ENCODE measurements at regions not wholly inside any gene's neighbourhood (a gene's known extent, or its start where the extent isn't known, plus 50 kb on each side); places are given as distances from the start of the nearest gene placed in this dataset.
A peak's percentile ranks its signal among the peaks of the same experiment; 100 is the strongest.

DNA sequence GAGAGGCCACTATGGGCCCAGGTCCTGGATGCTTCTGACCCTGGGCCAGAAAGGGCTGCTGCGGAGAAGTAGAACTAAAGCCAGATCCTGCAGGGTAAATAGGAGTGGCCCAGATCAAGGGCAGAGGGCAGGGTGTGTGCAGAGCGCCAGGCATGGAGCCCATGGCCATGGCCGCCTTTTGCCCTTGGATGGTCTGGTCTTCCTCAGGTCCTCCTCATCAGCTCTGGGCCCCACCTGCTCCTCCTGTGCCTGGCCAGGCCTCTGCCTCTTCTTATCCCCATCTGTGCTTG is 277.6 kb downstream of the BRD1 start:
- Histone ChIP-seq H3K79me1 (ENCODE audit: low read depth, low read length) (no peaks in the 10 kb centered on the region), H4K91ac (ENCODE audit: low read depth, low read length, poor library complexity) (no peak overlapping the region), H4K8ac (ENCODE audit: low read depth, low read length) (no peak overlapping the region), H3K4me3 (ENCODE audit: low read length in 2 of 2) (no peak overlapping the region), H2BK12ac (ENCODE audit: low read length) (no peak overlapping the region), H3K4ac (ENCODE audit: low read length) (no peak overlapping the region), H3K27ac (replicated peaks; ENCODE audit: low read length) (no peak overlapping the region), H2AFZ (ENCODE audit: low read length) (no peak overlapping the region), H2AK5ac (ENCODE audit: low read depth, low read length) (no peak overlapping the region), H3K27me3 (ENCODE audit: control insufficient read depth in 3 of 3, insufficient read depth in 3 of 3, low read depth in 1 of 3, low read length in 3 of 3) (no peaks in the 10 kb centered on the region), H3K36me3 (replicated peaks in 1 of 2; ENCODE audit: control insufficient read depth in 2 of 2, insufficient read depth in 2 of 2, low read length in 2 of 2) (no peaks in the 10 kb centered on the region), H3K9ac (ENCODE audit: low read depth, low read length, poor library complexity) (no peak overlapping the region), H2BK15ac (ENCODE audit: low read length) (no peak overlapping the region), H2BK120ac (ENCODE audit: low read depth, low read length) (no peak overlapping the region), H3K9me3 (replicated peaks in 1 of 2; ENCODE audit: control insufficient read depth in 2 of 2, insufficient read depth in 1 of 2, low read depth in 1 of 2, low read length in 2 of 2) (peaks cover 0 to 9% of the 10 kb centered on the region in 2 donors), H2BK5ac (ENCODE audit: low read length) (peak overlapping the region; percentile 10), H3K4me2 (ENCODE audit: insufficient read depth, low read length, poor library complexity, severe bottlenecking) (no peak overlapping the region), H3K18ac (ENCODE audit: low read length) (no peak overlapping the region), H3K4me1 (ENCODE audit: control insufficient read depth in 2 of 2, insufficient read depth in 1 of 2, low read depth in 1 of 2, low read length in 2 of 2) (no peaks in the 10 kb centered on the region), H3K14ac (ENCODE audit: low read length) (no peak overlapping the region), H3K23ac (ENCODE audit: low read depth, low read length, poor library complexity) (no peak overlapping the region)
- DNase-seq (ENCODE audit: low spot score) = no peak
- WGBS, 2 donors (ENCODE audit: extremely low coverage in 2 of 2, insufficient read length in 2 of 2, insufficient replicate concordance in 1 of 2) = no CpG with 5 or more reads among the region's 3 CpGs

GRCh38 chr22:49549256-49550140 is 278.2 kb downstream of the BRD1 start:
- H3K4ac ChIP-seq (ENCODE audit: low read length) = no peak overlapping the region
- H3K79me1 ChIP-seq (ENCODE audit: low read depth, low read length) = no peaks in the 10 kb centered on the region
- peak overlapping the region; percentile 10 for H2BK5ac ChIP-seq (ENCODE audit: low read length)
- peaks cover 0 to 9% of the 10 kb centered on the region in 2 donors for H3K9me3 ChIP-seq (replicated peaks in 1 of 2; ENCODE audit: control insufficient read depth in 2 of 2, insufficient read depth in 1 of 2, low read depth in 1 of 2, low read length in 2 of 2)
- H2AK5ac ChIP-seq (ENCODE audit: low read depth, low read length) = no peak overlapping the region
- H4K8ac ChIP-seq (ENCODE audit: low read depth, low read length) = no peak overlapping the region
- no peak overlapping the region for H2AFZ ChIP-seq (ENCODE audit: low read length)
- H3K4me2 ChIP-seq (ENCODE audit: insufficient read depth, low read length, poor library complexity, severe bottlenecking) = no peak overlapping the region
- H3K18ac ChIP-seq (ENCODE audit: low read length) = no peak overlapping the region
- no peak overlapping the region for H3K27ac ChIP-seq (replicated peaks; ENCODE audit: low read length)
- no peaks in the 10 kb centered on the region for H3K4me1 ChIP-seq (ENCODE audit: control insufficient read depth in 2 of 2, insufficient read depth in 1 of 2, low read depth in 1 of 2, low read length in 2 of 2)
- DNase-seq (ENCODE audit: low spot score) = no peak
- no peak overlapping the region for H3K9ac ChIP-seq (ENCODE audit: low read depth, low read length, poor library complexity)
- no peak overlapping the region for H3K23ac ChIP-seq (ENCODE audit: low read depth, low read length, poor library complexity)
- H2BK120ac ChIP-seq (ENCODE audit: low read depth, low read length) = no peak overlapping the region
- no peak overlapping the region for H4K91ac ChIP-seq (ENCODE audit: low read depth, low read length, poor library complexity)
- H3K14ac ChIP-seq (ENCODE audit: low read length) = no peak overlapping the region
- no CpG with 5 or more reads among the region's 22 CpGs for WGBS, 2 donors (ENCODE audit: extremely low coverage in 2 of 2, insufficient read length in 2 of 2, insufficient replicate concordance in 1 of 2)
- H3K27me3 ChIP-seq (ENCODE audit: control insufficient read depth in 3 of 3, insufficient read depth in 3 of 3, low read depth in 1 of 3, low read length in 3 of 3) = no peaks in the 10 kb centered on the region
- H3K36me3 ChIP-seq (replicated peaks in 1 of 2; ENCODE audit: control insufficient read depth in 2 of 2, insufficient read depth in 2 of 2, low read length in 2 of 2) = no peaks in the 10 kb centered on the region
- H2BK12ac ChIP-seq (ENCODE audit: low read length) = no peak overlapping the region
- no peak overlapping the region for H2BK15ac ChIP-seq (ENCODE audit: low read length)
- H3K4me3 ChIP-seq (ENCODE audit: low read length in 2 of 2) = peak overlapping the region in 1 of 2 donors; percentile 48

DNA sequence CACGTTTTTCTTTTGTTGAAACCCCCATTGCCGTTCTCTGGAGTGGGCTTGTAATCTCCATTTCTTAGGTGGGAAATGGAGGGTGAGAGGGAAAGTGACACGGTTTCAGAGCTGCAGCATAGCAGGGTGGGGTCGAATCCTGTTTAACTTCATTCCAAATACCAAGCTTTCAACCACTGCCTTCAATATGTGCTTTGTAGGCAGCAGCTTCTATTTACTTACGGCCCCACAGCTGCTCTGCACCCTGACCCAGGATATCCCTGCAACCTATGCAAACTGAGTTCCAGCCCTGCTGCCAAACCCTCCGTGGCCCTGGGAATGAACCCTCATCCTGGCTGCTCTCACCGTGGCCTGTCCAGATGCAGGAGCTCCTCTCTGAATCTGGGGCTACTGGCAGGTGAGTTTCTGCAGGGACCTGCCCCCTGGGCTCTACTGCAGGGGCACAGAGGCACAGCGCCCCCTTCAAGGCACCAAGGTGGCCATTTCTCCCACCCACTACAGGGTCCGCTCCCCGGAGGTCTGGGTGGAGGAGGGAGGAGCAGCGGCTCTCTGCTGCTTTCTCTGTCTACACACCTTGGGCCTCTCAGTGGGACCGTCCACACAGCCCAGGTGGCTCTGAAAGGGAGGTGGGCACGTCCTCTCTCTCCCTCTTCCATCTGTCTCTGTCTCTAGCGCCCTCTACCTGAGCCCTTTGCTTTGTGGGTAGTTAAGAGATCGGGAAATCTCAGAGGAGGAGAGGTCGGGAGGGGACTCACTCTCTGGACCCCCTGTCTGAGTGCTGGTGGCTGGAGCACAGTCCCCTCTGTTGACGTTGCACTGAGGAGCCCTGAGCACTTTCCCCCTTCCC is 279.1 kb downstream of the BRD1 start:
- Histone ChIP-seq H3K4ac (ENCODE audit: low read length) (no peak overlapping the region), H2AFZ (ENCODE audit: low read length) (no peak overlapping the region), H3K4me1 (ENCODE audit: control insufficient read depth in 2 of 2, insufficient read depth in 1 of 2, low read depth in 1 of 2, low read length in 2 of 2) (no peaks in the 10 kb centered on the region), H3K18ac (ENCODE audit: low read length) (peak overlapping the region; percentile 12), H2BK15ac (ENCODE audit: low read length) (no peak overlapping the region), H2BK5ac (ENCODE audit: low read length) (no peak overlapping the region), H3K9me3 (replicated peaks in 1 of 2; ENCODE audit: control insufficient read depth in 2 of 2, insufficient read depth in 1 of 2, low read depth in 1 of 2, low read length in 2 of 2) (peaks cover 0 to 9% of the 10 kb centered on the region in 2 donors), H3K14ac (ENCODE audit: low read length) (no peak overlapping the region), H3K9ac (ENCODE audit: low read depth, low read length, poor library complexity) (no peak overlapping the region), H3K23ac (ENCODE audit: low read depth, low read length, poor library complexity) (no peak overlapping the region), H4K91ac (ENCODE audit: low read depth, low read length, poor library complexity) (no peak overlapping the region), H2AK5ac (ENCODE audit: low read depth, low read length) (no peak overlapping the region), H3K4me2 (ENCODE audit: insufficient read depth, low read length, poor library complexity, severe bottlenecking) (no peak overlapping the region), H3K27ac (replicated peaks; ENCODE audit: low read length) (no peak overlapping the region), H3K27me3 (ENCODE audit: control insufficient read depth in 3 of 3, insufficient read depth in 3 of 3, low read depth in 1 of 3, low read length in 3 of 3) (peaks cover 0 to 5% (median 0%) of the 10 kb centered on the region in 3 experiments), H3K36me3 (replicated peaks in 1 of 2; ENCODE audit: control insufficient read depth in 2 of 2, insufficient read depth in 2 of 2, low read length in 2 of 2) (no peaks in the 10 kb centered on the region), H2BK12ac (ENCODE audit: low read length) (no peak overlapping the region), H4K8ac (ENCODE audit: low read depth, low read length) (no peak overlapping the region), H3K79me1 (ENCODE audit: low read depth, low read length) (no peaks in the 10 kb centered on the region), H3K4me3 (ENCODE audit: low read length in 2 of 2) (peak overlapping the region in 1 of 2 donors; percentile 48), H2BK120ac (ENCODE audit: low read depth, low read length) (no peak overlapping the region)
- DNase-seq (ENCODE audit: low spot score) = no peak
- no CpG with 5 or more reads among the region's 17 CpGs for WGBS, 2 donors (ENCODE audit: extremely low coverage in 2 of 2, insufficient read length in 2 of 2, insufficient replicate concordance in 1 of 2)

DNA sequence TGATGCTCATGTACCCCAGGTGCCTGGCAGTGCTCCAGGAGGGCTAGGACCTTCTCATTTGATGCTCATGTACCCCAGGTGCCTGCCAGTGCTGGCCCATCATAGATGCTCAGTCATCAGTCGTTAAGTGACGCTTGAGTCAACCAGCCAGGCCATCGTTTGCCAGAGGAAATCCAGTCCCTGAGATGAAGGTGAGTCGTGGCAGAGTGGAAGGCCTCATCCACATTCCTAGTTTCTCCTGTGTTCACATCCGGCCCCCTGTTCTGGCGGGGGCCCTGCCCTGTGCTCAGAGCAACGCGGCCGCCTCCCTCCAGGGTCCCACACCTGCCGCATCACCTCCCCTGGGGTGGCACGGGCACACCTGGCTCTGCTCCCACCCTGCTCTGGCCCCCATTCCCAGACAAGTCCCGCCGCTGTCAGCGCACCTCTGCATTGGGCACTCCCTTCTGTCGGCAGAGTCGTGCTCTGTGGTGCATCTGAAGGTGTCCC is 279.9 kb downstream of the BRD1 start:
- Histone ChIP-seq H3K27ac (replicated peaks; ENCODE audit: low read length) (no peak overlapping the region), H3K14ac (ENCODE audit: low read length) (no peak overlapping the region), H2BK120ac (ENCODE audit: low read depth, low read length) (no peak overlapping the region), H2AFZ (ENCODE audit: low read length) (no peak overlapping the region), H3K23ac (ENCODE audit: low read depth, low read length, poor library complexity) (no peak overlapping the region), H2BK15ac (ENCODE audit: low read length) (no peak overlapping the region), H2BK12ac (ENCODE audit: low read length) (no peak overlapping the region), H3K4me2 (ENCODE audit: insufficient read depth, low read length, poor library complexity, severe bottlenecking) (no peak overlapping the region), H3K27me3 (ENCODE audit: control insufficient read depth in 3 of 3, insufficient read depth in 3 of 3, low read depth in 1 of 3, low read length in 3 of 3) (peaks cover 0 to 8% (median 0%) of the 10 kb centered on the region in 3 experiments), H3K4ac (ENCODE audit: low read length) (no peak overlapping the region), H3K4me3 (ENCODE audit: low read length in 2 of 2) (no peak overlapping the region), H2AK5ac (ENCODE audit: low read depth, low read length) (no peak overlapping the region), H3K4me1 (ENCODE audit: control insufficient read depth in 2 of 2, insufficient read depth in 1 of 2, low read depth in 1 of 2, low read length in 2 of 2) (peaks cover 0 to under 1% of the 10 kb centered on the region in 2 donors), H2BK5ac (ENCODE audit: low read length) (no peak overlapping the region), H4K8ac (ENCODE audit: low read depth, low read length) (no peak overlapping the region), H3K9me3 (replicated peaks in 1 of 2; ENCODE audit: control insufficient read depth in 2 of 2, insufficient read depth in 1 of 2, low read depth in 1 of 2, low read length in 2 of 2) (peaks cover 0 to 9% of the 10 kb centered on the region in 2 donors), H3K18ac (ENCODE audit: low read length) (peak overlapping the region; percentile 33), H3K9ac (ENCODE audit: low read depth, low read length, poor library complexity) (no peak overlapping the region), H4K91ac (ENCODE audit: low read depth, low read length, poor library complexity) (no peak overlapping the region), H3K36me3 (replicated peaks in 1 of 2; ENCODE audit: control insufficient read depth in 2 of 2, insufficient read depth in 2 of 2, low read length in 2 of 2) (no peaks in the 10 kb centered on the region), H3K79me1 (ENCODE audit: low read depth, low read length) (no peaks in the 10 kb centered on the region)
- no CpG with 5 or more reads among the region's 16 CpGs for WGBS, 2 donors (ENCODE audit: extremely low coverage in 2 of 2, insufficient read length in 2 of 2, insufficient replicate concordance in 1 of 2)
- DNase-seq (ENCODE audit: low spot score) = no peak
